Bronchial epithelial cell (primary cell): ENCODE measurements at regions not wholly inside any gene's neighbourhood (a gene's known extent, or its start where the extent isn't known, plus 50 kb on each side); places are given as distances from the start of the nearest gene placed in this dataset.

Experiments used
- DNase-seq: peaks from one replicate; pipeline ENCODE4 v3.0.0-alpha.2; 2010; ENCODE audit warnings: low read depth
- FAIRE-seq: peaks from 2 replicates; lab custom pipeline; 2011; peaks lifted over from hg19 to GRCh38; lab: Jason Lieb, UNC
- H3K27me3 ChIP-seq: 2 replicates; pipeline ENCODE4 v1.5.1; 2011; ENCODE audit warnings: low read length; ENCODE audit not compliant: control insufficient read depth, insufficient read depth
- H3K36me3 ChIP-seq: 2 replicates; pipeline ENCODE4 v1.5.1; 2011; ENCODE audit warnings: low read length; ENCODE audit not compliant: control insufficient read depth, insufficient read depth
- H3K4me3 ChIP-seq: 2 replicates; pipeline ENCODE4 v1.5.1; 2011; ENCODE audit warnings: mild to moderate bottlenecking, low read depth, low read length, control low read depth
- CTCF ChIP-seq: IDR thresholded peaks from 2 replicates; pipeline ENCODE4 v1.5.1; 2011; ENCODE audit warnings: mild to moderate bottlenecking, moderate library complexity, low read length, control low read depth, inconsistent platforms; ENCODE audit not compliant: insufficient read depth, severe bottlenecking

DNA sequence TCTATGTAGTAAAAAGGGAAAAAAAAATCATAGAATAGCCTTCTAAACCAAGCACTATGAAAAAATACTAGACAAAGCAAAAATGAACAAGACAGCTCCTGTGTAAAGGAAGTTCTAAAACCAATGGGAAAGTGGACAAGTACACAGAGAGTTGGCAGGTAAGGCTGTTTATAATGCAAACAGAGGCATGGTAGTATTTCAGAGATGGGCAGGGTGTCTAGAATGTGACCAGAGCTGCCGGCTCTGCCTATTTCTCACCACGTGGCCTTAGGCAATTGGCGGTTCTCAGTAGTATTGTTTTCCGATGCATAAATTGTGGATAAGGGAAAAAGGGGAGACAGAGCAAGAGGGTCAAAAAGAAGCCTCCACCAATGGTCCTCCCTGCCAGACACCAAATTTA, 173.6 kb downstream of the ANKRD30B start:
- no peak for TF ChIP-seq CTCF
- no peaks in the 10 kb centered on the region for H3K36me3 ChIP-seq

DNA sequence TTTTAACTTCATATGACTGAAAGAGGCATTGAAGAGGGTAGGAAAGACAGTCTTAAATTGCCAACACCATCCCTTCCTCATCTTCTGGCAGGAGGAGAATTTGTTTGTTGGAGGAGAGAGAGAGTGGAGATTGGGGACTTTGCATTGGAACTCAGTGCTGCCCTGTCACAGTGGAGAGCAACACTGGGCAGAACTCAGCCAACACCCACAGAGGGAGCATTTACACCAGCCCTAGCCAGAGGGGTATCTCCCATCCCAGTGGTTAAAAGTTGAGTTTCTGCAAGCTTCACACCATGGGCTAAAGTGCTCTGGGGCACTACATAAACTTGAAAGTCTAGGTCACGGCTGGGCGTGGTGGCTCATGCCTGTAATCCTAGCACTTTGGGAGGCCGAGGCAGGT, 174.1 kb downstream of the ANKRD30B start:
- TF ChIP-seq CTCF = no peak
- Histone ChIP-seq H3K27me3 (no peaks in the 10 kb centered on the region), H3K4me3 (no peak overlapping the region), H3K36me3 (no peaks in the 10 kb centered on the region)
- no peak for DNase-seq
- no peak for FAIRE-seq

More for the DNA sequence above, 173.6 kb downstream of the ANKRD30B start:
- FAIRE-seq = no peak
- DNase-seq = no peak
- Histone ChIP-seq H3K4me3 (no peak overlapping the region), H3K27me3 (no peaks in the 10 kb centered on the region)

GRCh38 chr18:14922965-14923565, 175.1 kb downstream of the ANKRD30B start:
- Histone ChIP-seq H3K27me3 (no peaks in the 10 kb centered on the region), H3K4me3 (no peak overlapping the region), H3K36me3 (no peaks in the 10 kb centered on the region)
- DNase-seq (no peak), FAIRE-seq (no peak)
- no peak for TF ChIP-seq CTCF

GRCh38 chr18:14924226-14924625, 176.3 kb downstream of the ANKRD30B start:
- FAIRE-seq (no peak), DNase-seq (peak; percentile 14)
- Histone ChIP-seq H3K27me3 (no peaks in the 10 kb centered on the region), H3K36me3 (no peaks in the 10 kb centered on the region), H3K4me3 (no peak overlapping the region)
- no peak for TF ChIP-seq CTCF

DNA sequence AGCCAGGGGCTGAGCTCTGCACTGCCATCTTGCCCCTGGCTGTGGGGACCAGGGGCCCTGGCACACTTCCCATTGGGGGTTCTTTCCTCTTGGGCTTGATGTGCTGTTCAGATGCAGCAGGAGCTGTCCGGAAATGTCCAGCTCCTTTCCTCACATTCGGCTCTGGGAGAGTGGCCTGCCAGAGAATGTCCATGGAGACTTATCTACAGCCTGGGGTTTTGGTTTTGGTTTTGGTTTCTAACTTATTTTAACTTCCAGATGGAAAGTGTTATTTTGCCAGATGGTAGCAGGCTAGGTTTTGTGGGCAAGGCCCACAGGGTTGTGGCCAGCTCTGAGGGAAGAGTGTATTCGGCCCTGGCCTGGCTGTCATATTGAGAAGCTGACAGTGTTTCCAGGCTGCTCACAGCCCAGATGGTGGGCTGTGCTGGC, 177.3 kb downstream of the ANKRD30B start:
- TF ChIP-seq CTCF = no peak
- no peak for FAIRE-seq
- no peak for DNase-seq
- no peaks in the 10 kb centered on the region for H3K36me3 ChIP-seq
- no peaks in the 10 kb centered on the region for H3K27me3 ChIP-seq
- no peak overlapping the region for H3K4me3 ChIP-seq

GRCh38 chr18:14927701-14928100, 179.7 kb downstream of the ANKRD30B start:
- H3K4me3 ChIP-seq = no peak overlapping the region
- no peaks in the 10 kb centered on the region for H3K27me3 ChIP-seq
- H3K36me3 ChIP-seq = no peaks in the 10 kb centered on the region
- no peak for TF ChIP-seq CTCF
- DNase-seq (no peak), FAIRE-seq (no peak)
